B cell (primary cell): ENCODE measurements at regions not wholly inside any gene's neighbourhood (a gene's known extent, or its start where the extent isn't known, plus 50 kb on each side); places are given as distances from the start of the nearest gene placed in this dataset.

Source experiments
- ATAC-seq: fragments of 200-7000 bp; cut with Tn5 transposase; one replicate; pipeline ENCODE4 v1.10.0; 2021; ENCODE audit warnings: low read depth, mild to moderate bottlenecking, moderate number of reproducible peaks, moderate library complexity
- CTCF ChIA-PET: fragments of 350-600 bp; sonication (Branson Sonifier 250); formaldehyde crosslinking; loops from one replicate; lab custom pipeline; 2021; ENCODE audit warnings: antibody characterized with exemption, inconsistent platforms; lab: Charles Lee
- POLR2A ChIA-PET: fragments of 350-600 bp; sonication (Branson Sonifier 250); formaldehyde crosslinking; loops from one replicate; lab custom pipeline; 2021; ENCODE audit warnings: antibody characterized with exemption; lab: Charles Lee
- DNase-seq: peaks from one replicate; pipeline ENCODE4 v3.0.0; 2013
- H2AFZ ChIP-seq: 2 replicates; pipeline ENCODE4 v1.6.1; 2012; ENCODE audit warnings: mild to moderate bottlenecking, low read depth, low read length; ENCODE audit not compliant: insufficient read depth, poor library complexity, severe bottlenecking
- H3K27ac ChIP-seq, 2 donors: 1 replicate in 1 of 2; 2 replicates in 1 of 2; pipeline ENCODE4 v1.5.1; 2012 to 2013; ENCODE audit warnings: low read length in 2 of 2, mild to moderate bottlenecking in 2 of 2, moderate library complexity in 1 of 2
- H3K27me3 ChIP-seq, 4 experiments: fragments of 200-600 bp in 1 of 4; sonication (generic) in 1 of 4; replicated peaks in 1 of 4; 1 replicate in 2 of 4; 2 replicates in 2 of 4; pipeline versions ENCODE4 v1.6.1 to v1.7.0; 2013 to 2016; ENCODE audit warnings: low read length in 3 of 4, mild to moderate bottlenecking in 2 of 4, mixed read lengths in 1 of 4, moderate library complexity in 1 of 4; ENCODE audit not compliant: insufficient read depth in 4 of 4, control insufficient read depth in 3 of 4; ENCODE audit errors: control extremely low read depth in 1 of 4
- H3K36me3 ChIP-seq, 2 experiments: replicated peaks in 1 of 2; 1 replicate in 1 of 2; 2 replicates in 1 of 2; pipeline versions ENCODE4 v1.6.1 to v1.7.1; 2013; ENCODE audit warnings: low read length in 1 of 2; ENCODE audit not compliant: insufficient read depth in 2 of 2, control insufficient read depth in 1 of 2; ENCODE audit errors: control extremely low read depth in 1 of 2, extremely low read depth in 1 of 2
- H3K4me1 ChIP-seq, 2 donors: fragments of 200-600 bp in 1 of 2; sonication (generic) in 1 of 2; 1 replicate in 1 of 2; 2 replicates in 1 of 2; pipeline versions ENCODE4 v1.5.1 to v1.6.1; 2013 to 2017; ENCODE audit warnings: low read length in 2 of 2; ENCODE audit not compliant: control insufficient read depth in 2 of 2, insufficient read depth in 2 of 2
- H3K4me2 ChIP-seq: replicated peaks from 2 replicates; pipeline ENCODE3; 2012; ENCODE audit warnings: mild to moderate bottlenecking, low read depth, low read length; ENCODE audit not compliant: poor library complexity, severe bottlenecking
- H3K4me3 ChIP-seq, 5 experiments: fragments of 200-600 bp in 1 of 5; sonication (generic) in 1 of 5; 1 replicate in 3 of 5; 2 replicates in 2 of 5; pipeline versions ENCODE4 v1.5.1 to v1.7.0; 2011 to 2016; ENCODE audit warnings: low read length in 4 of 5, mild to moderate bottlenecking in 4 of 5, low read depth in 2 of 5, control low read depth in 1 of 5, moderate library complexity in 1 of 5; ENCODE audit not compliant: insufficient read depth in 1 of 5; ENCODE audit errors: control extremely low read depth in 1 of 5, extremely low read depth in 1 of 5
- H3K79me2 ChIP-seq: fragments of 200-600 bp; sonication (generic); one replicate; pipeline ENCODE4 v1.6.0; 2016; ENCODE audit warnings: low read length; ENCODE audit not compliant: control insufficient read depth, insufficient read depth
- H3K9ac ChIP-seq: fragments of 200-600 bp; sonication (generic); 2 replicates; pipeline ENCODE4 v1.6.1; 2017; ENCODE audit warnings: mild to moderate bottlenecking, low read length, moderate library complexity
- H3K9me3 ChIP-seq, 3 donors: one replicate each; pipeline versions ENCODE4 v1.6.1 to v1.7.1; 2013; ENCODE audit warnings: low read length in 2 of 3; ENCODE audit not compliant: control insufficient read depth in 2 of 3, insufficient read depth in 1 of 3; ENCODE audit errors: control extremely low read depth in 1 of 3
- H4K20me1 ChIP-seq: 2 replicates; pipeline ENCODE4 v1.6.0; 2012; ENCODE audit warnings: mild to moderate bottlenecking, low read length; ENCODE audit not compliant: insufficient read depth, control insufficient read depth, poor library complexity, severe bottlenecking
- H3K27ac Mint-ChIP-seq: one replicate; pipeline ENCODE4 v1.8.0; 2021; ENCODE audit warnings: mixed read lengths
- H3K27me3 Mint-ChIP-seq: one replicate; pipeline ENCODE4 v1.8.0; 2021; ENCODE audit warnings: mixed read lengths
- H3K4me1 Mint-ChIP-seq: one replicate; pipeline ENCODE4 v1.8.0; 2021; ENCODE audit warnings: mixed read lengths
- H3K4me3 Mint-ChIP-seq: one replicate; pipeline ENCODE4 v1.8.0; 2021; ENCODE audit warnings: mixed read lengths
- H3K9me3 Mint-ChIP-seq: one replicate; pipeline ENCODE4 v1.8.0; 2022; ENCODE audit warnings: mixed read lengths; ENCODE audit not compliant: insufficient read depth
- CTCF ChIP-seq: fragments of 200-600 bp; IDR thresholded peaks from one replicate; pipeline ENCODE4 v1.8.0; 2022; ENCODE audit warnings: antibody characterized with exemption, mild to moderate bottlenecking
- EZH2 ChIP-seq: IDR thresholded peaks from 2 replicates; pipeline ENCODE4 v1.6.1; 2012; ENCODE audit warnings: borderline replicate concordance, low read depth, mild to moderate bottlenecking, moderate library complexity, low read length; ENCODE audit not compliant: insufficient read depth, poor library complexity, severe bottlenecking
- WGBS: methylation state at CpG from one replicate; pipeline ENCODE4 v1.1.5; 2013; ENCODE audit warnings: missing lambda C conversion rate; ENCODE audit not compliant: insufficient coverage; 5-methylcytosine and 5-hydroxymethylcytosine counted together
- intact Hi-C: fragments of 100-400 bp; cut with micrococcal nuclease; formaldehyde crosslinking; loops from one replicate; pipeline ENCODE4 v1.10.0; 2022

- no peaks in the 10 kb centered on the region for H3K4me1 Mint-ChIP-seq
- Histone ChIP-seq H3K27me3 (peaks cover 0 to 3% (median 0%) of the 10 kb centered on the region in 4 experiments), H3K4me2 (no peak overlapping the region), H3K9me3 (peaks cover 0 to 19% (median 0%) of the 10 kb centered on the region in 3 donors), H4K20me1 (no peaks in the 10 kb centered on the region), H3K36me3 (no peaks in the 10 kb centered on the region), H3K79me2 (no peaks in the 10 kb centered on the region), H2AFZ (no peak overlapping the region), H3K4me1 (no peaks in the 10 kb centered on the region), H3K4me3 (no peak overlapping the region), H3K9ac (no peak overlapping the region), H3K27ac (no peak overlapping the region)
- no peaks in the 10 kb centered on the region for H3K9me3 Mint-ChIP-seq
- peaks cover 3% of the 10 kb centered on the region for H3K27me3 Mint-ChIP-seq
- ChIA-PET CTCF (no interaction called here), POLR2A (no interaction called here)
- no peak overlapping the region for H3K27ac Mint-ChIP-seq
- intact Hi-C loops: no loop called here
- 89% methylated on average over 6 of the region's 6 CpGs for WGBS
- DNase-seq: no peak
- H3K4me3 Mint-ChIP-seq: no peak overlapping the region
- no peak for ATAC-seq
- no peak for TF ChIP-seq EZH2
- TF ChIP-seq CTCF: no peak
These were observed 111.1 kb downstream of the CYP26B1 start for GRCh38 chr2:72036595-72036994.

GRCh38 chr2:72036173-72036545 is 111.5 kb downstream of the CYP26B1 start:
- Histone ChIP-seq H4K20me1 (no peaks in the 10 kb centered on the region), H3K9me3 (peaks cover 0 to 17% (median 0%) of the 10 kb centered on the region in 3 donors), H3K27ac (no peak overlapping the region), H2AFZ (no peak overlapping the region), H3K4me1 (no peaks in the 10 kb centered on the region), H3K27me3 (peaks cover 0 to 3% (median 0%) of the 10 kb centered on the region in 4 experiments), H3K36me3 (no peaks in the 10 kb centered on the region), H3K79me2 (no peaks in the 10 kb centered on the region), H3K4me3 (no peak overlapping the region), H3K9ac (no peak overlapping the region), H3K4me2 (no peak overlapping the region)
- Mint-ChIP-seq H3K4me1 (no peaks in the 10 kb centered on the region), H3K4me3 (no peak overlapping the region), H3K27ac (no peak overlapping the region), H3K9me3 (no peaks in the 10 kb centered on the region), H3K27me3 (peaks cover 3% of the 10 kb centered on the region)
- WGBS: 96% methylated on average over 3 of the region's 3 CpGs
- intact Hi-C loops: no loop called here
- ATAC-seq (no peak), DNase-seq (no peak)
- TF ChIP-seq EZH2 (no peak), CTCF (no peak)
- CTCF ChIA-PET: no interaction called here
- POLR2A ChIA-PET: no interaction called here
